AG04449 (cell line): ENCODE measurements at regions not wholly inside any gene's neighbourhood (a gene's known extent, or its start where the extent isn't known, plus 50 kb on each side); places are given as distances from the start of the nearest gene placed in this dataset.
"Not testable (repeated sequence)": the region's sequence is repeated elsewhere in the genome, so short reads cannot be mapped to it uniquely, and the experiment has no call there.

Experiments used
- CTCF ChIA-PET: fragments of 350-600 bp; formaldehyde crosslinking; extraction: SDS; loops from one replicate; lab custom pipeline; 2021; ENCODE audit warnings: antibody characterized with exemption; lab: Yijun Ruan, JAX
- POLR2A ChIA-PET: fragments of 400-600, 350-600 bp; formaldehyde crosslinking; extraction: SDS; loops from one replicate; lab custom pipeline; 2020; ENCODE audit warnings: antibody characterized with exemption, inconsistent platforms; lab: Yijun Ruan, JAX
- DNase-seq: peaks from one replicate; pipeline ENCODE4 v3.0.0-alpha.2; 2010; ENCODE audit warnings: low read depth, low spot score
- H3K4me3 ChIP-seq: 2 replicates; pipeline ENCODE4 v1.5.1; 2011; ENCODE audit warnings: low read depth, mild to moderate bottlenecking, control low read depth, low read length
- TF ChIP-seq, protein P1 (sequence below): IDR thresholded peaks from one replicate; pipeline ENCODE4 v1.5.1; 2011; ENCODE audit warnings: mild to moderate bottlenecking, moderate library complexity, low read length, control low read depth, inconsistent platforms; ENCODE audit not compliant: insufficient read depth; ENCODE audit errors: missing control alignments

GRCh38 chr2:224114428-224114827 lies 75.3 kb upstream of the SERPINE2 start:
- POLR2A ChIA-PET = no interaction called here
- TF ChIP-seq, protein P1, sequence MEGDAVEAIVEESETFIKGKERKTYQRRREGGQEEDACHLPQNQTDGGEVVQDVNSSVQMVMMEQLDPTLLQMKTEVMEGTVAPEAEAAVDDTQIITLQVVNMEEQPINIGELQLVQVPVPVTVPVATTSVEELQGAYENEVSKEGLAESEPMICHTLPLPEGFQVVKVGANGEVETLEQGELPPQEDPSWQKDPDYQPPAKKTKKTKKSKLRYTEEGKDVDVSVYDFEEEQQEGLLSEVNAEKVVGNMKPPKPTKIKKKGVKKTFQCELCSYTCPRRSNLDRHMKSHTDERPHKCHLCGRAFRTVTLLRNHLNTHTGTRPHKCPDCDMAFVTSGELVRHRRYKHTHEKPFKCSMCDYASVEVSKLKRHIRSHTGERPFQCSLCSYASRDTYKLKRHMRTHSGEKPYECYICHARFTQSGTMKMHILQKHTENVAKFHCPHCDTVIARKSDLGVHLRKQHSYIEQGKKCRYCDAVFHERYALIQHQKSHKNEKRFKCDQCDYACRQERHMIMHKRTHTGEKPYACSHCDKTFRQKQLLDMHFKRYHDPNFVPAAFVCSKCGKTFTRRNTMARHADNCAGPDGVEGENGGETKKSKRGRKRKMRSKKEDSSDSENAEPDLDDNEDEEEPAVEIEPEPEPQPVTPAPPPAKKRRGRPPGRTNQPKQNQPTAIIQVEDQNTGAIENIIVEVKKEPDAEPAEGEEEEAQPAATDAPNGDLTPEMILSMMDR = no peak
- no peak for DNase-seq
- H3K4me3 ChIP-seq = no peak overlapping the region
- CTCF ChIA-PET = no interaction called here

DNA sequence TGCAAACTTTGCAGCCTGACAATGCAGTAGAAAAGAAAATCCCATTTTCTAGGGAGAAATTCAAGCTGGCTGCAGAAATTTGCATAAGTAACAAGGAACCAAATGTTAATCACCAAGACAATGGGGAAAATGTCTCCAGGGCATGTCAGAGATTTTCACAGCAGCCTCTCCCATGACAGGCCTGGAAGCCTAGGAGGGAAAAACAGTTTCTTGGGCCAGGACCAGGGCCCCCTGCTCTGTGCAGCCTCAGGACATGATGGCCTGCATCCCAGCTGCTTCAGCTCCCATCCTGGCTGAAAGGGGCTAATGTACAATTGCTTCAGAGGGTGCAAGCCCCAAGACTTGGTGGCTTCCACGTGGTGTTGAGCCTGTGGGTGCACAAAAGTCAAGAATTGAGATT lies 74.8 kb upstream of the SERPINE2 start:
- DNase-seq, CTCF ChIA-PET, H3K4me3 ChIP-seq, POLR2A ChIA-PET: not testable (repeated sequence)

DNA sequence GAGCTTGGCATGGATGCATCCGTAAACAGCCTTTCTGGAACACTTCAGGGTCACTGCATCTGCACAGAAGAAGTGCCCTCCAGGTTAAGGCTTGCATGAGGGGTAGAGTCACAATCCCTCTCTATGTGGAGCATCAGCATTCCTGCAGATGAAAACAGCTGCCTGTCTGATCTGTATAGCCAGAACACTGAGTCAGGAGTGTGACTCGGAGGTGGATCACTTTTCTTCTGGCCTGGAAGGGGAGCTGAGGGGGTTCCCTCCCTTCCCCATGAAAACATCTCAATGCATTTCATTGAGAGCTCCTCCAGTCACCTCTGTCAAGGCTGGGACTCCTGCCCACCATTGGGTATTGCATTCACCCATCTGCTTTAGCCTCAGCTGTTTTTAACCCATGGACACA lies 72.5 kb upstream of the SERPINE2 start:
- no peak overlapping the region for H3K4me3 ChIP-seq
- DNase-seq = no peak
- POLR2A ChIA-PET = interaction anchor here (0.6 to 1.5 kb wide), 4 partner anchors 9 to 31 kb away, joined by 3 to 7 read pairs (median 4); no protein-coding TSS in a partner anchor
- TF ChIP-seq, protein P1 = no peak
- CTCF ChIA-PET = interaction anchor here (0.9 to 3.2 kb wide), 3 partner anchors 10 to 14 kb away, joined by 3 to 12 read pairs (median 4); no protein-coding TSS in a partner anchor

- no peak for DNase-seq
- ChIA-PET POLR2A (interaction anchor here (1.5 kb wide), 1 partner anchor 9 kb away, joined by 7 read pairs; no protein-coding TSS in a partner anchor), CTCF (interaction anchor here (1.2 to 3.2 kb wide), 2 partner anchors 11 to 14 kb away, joined by 4 to 12 read pairs; no protein-coding TSS in a partner anchor)
- TF ChIP-seq, protein P1 = no peak
- H3K4me3 ChIP-seq = no peak overlapping the region
Observed at GRCh38 chr2:224110811-224111210, 71.7 kb upstream of the SERPINE2 start.

- ChIA-PET POLR2A (no interaction called here), CTCF (interaction anchor here (3.2 kb wide), 1 partner anchor 12 kb away, joined by 12 read pairs; no protein-coding TSS in a partner anchor)
- DNase-seq = no peak
- H3K4me3 ChIP-seq = no peak overlapping the region
- TF ChIP-seq, protein P1 = no peak
Observed at GRCh38 chr2:224109751-224110150, 70.7 kb upstream of the SERPINE2 start.

- DNase-seq = no peak
- ChIA-PET POLR2A (no interaction called here), CTCF (no interaction called here)
- H3K4me3 ChIP-seq = no peak overlapping the region
- TF ChIP-seq, protein P1 = no peak
Observed at GRCh38 chr2:224106794-224107193, 67.7 kb upstream of the SERPINE2 start.
